ENCODE measurements at regions not wholly inside any gene's neighbourhood (a gene's known extent, or its start where the extent isn't known, plus 50 kb on each side); places are given as distances from the start of the nearest gene placed in this dataset.

- no peak for TF ChIP-seq CTCF (IDR thresholded peaks at IDR 0.05; ENCODE audit: control extremely low read depth, extremely low read depth, low read depth, missing control alignments)
- POLR2A ChIA-PET = no interaction called here
- no peak for DNase-seq (ENCODE audit: extremely low spot score)
- CTCF ChIA-PET = no interaction called here
Measured at GRCh38 chr5:29548262-29548661, 1645.2 kb upstream of the CDH6 start.

GRCh38 chr5:29547236-29547865 is 1646.1 kb upstream of the CDH6 start:
- no peak for DNase-seq (ENCODE audit: extremely low spot score)
- CTCF ChIA-PET = no interaction called here
- POLR2A ChIA-PET = no interaction called here
- no peak for TF ChIP-seq CTCF (IDR thresholded peaks at IDR 0.05; ENCODE audit: control extremely low read depth, extremely low read depth, low read depth, missing control alignments)

GRCh38 chr5:29543501-29543900 is 1650.0 kb upstream of the CDH6 start:
- ChIA-PET CTCF (no interaction called here), POLR2A (no interaction called here)
- no peak for TF ChIP-seq CTCF (IDR thresholded peaks at IDR 0.05; ENCODE audit: control extremely low read depth, extremely low read depth, low read depth, missing control alignments)
- no peak for DNase-seq (ENCODE audit: extremely low spot score)

GRCh38 chr5:29524227-29524626 is 1669.3 kb upstream of the CDH6 start:
- POLR2A ChIA-PET = no interaction called here
- CTCF ChIA-PET = no interaction called here
- TF ChIP-seq CTCF (IDR thresholded peaks at IDR 0.05; ENCODE audit: control extremely low read depth, extremely low read depth, low read depth, missing control alignments) = no peak
- no peak for DNase-seq (ENCODE audit: extremely low spot score)

GRCh38 chr5:29518176-29518575 is 1675.3 kb upstream of the CDH6 start:
- DNase-seq (ENCODE audit: extremely low spot score) = no peak
- CTCF ChIA-PET = interaction anchor here (1.5 kb wide), 1 partner anchor 19 kb away, joined by 3 read pairs; no protein-coding TSS in a partner anchor
- TF ChIP-seq CTCF (IDR thresholded peaks at IDR 0.05; ENCODE audit: control extremely low read depth, extremely low read depth, low read depth, missing control alignments) = no peak
- POLR2A ChIA-PET = no interaction called here

- ChIA-PET CTCF (interaction anchor here (0.8 kb wide), 1 partner anchor 17 kb away, joined by 3 read pairs; no protein-coding TSS in a partner anchor), POLR2A (no interaction called here)
- DNase-seq (ENCODE audit: extremely low spot score) = no peak
- TF ChIP-seq CTCF (IDR thresholded peaks at IDR 0.05; ENCODE audit: control extremely low read depth, extremely low read depth, low read depth, missing control alignments) = no peak
Measured at GRCh38 chr5:29516224-29516623, 1677.3 kb upstream of the CDH6 start.

Data from GM10248 (cell line).